ENCODE measurements at regions not wholly inside any gene's neighbourhood (a gene's known extent, or its start where the extent isn't known, plus 50 kb on each side); places are given as distances from the start of the nearest gene placed in this dataset.

GRCh38 chr14:95386536-95387095 lies 66.9 kb upstream of the CLMN start:
- ChIA-PET CTCF (no interaction called here), RAD21 (ENCODE audit: unreplicated experiment) (no interaction called here), POLR2A (no interaction called here), SMC1A (ENCODE audit: uncharacterized antibody, unreplicated experiment) (interaction anchor here (0.6 kb wide), 1 partner anchor 1461 kb away, joined by 3 read pairs; no protein-coding TSS in a partner anchor)
- Histone ChIP-seq H3K27me3 (replicated peaks in 1 of 2; ENCODE audit: control insufficient read depth in 2 of 2, insufficient read depth in 2 of 2, low read length in 1 of 2) (no peaks in the 10 kb centered on the region; a peak in 1 of 4 replicates), H3K4me3 (no peak overlapping the region), H3K4me1 (ENCODE audit: control insufficient read depth, insufficient read depth, low read length) (no peaks in the 10 kb centered on the region), H3K4me2 (ENCODE audit: control insufficient read depth, insufficient read depth) (no peak overlapping the region), H2AFZ (ENCODE audit: control insufficient read depth, low read depth, low read length) (no peak overlapping the region), H3K36me3 (ENCODE audit: control insufficient read depth in 2 of 2, insufficient read depth in 2 of 2, low read length in 1 of 2) (no peaks in the 10 kb centered on the region), H3K9ac (ENCODE audit: control insufficient read depth, insufficient read depth, low read length) (no peak overlapping the region), H3K27ac (ENCODE audit: control insufficient read depth, insufficient read depth) (no peak overlapping the region), H4K20me1 (ENCODE audit: control insufficient read depth, insufficient read depth) (no peaks in the 10 kb centered on the region), H3K9me3 (replicated peaks; ENCODE audit: control insufficient read depth, insufficient read depth, low read length) (no peaks in the 10 kb centered on the region), H3K79me2 (ENCODE audit: control insufficient read depth, insufficient read depth, low read length) (no peaks in the 10 kb centered on the region)
- intact Hi-C loops (cut with micrococcal nuclease; ENCODE audit: unreplicated experiment) (no loop called here), in situ Hi-C loops (cut with MboI) (loop anchor here (25.0 kb wide), 1 partner anchor 699 kb away; no protein-coding TSS in a partner anchor)
- DNase-seq (ENCODE audit: low read depth, low spot score) (no peak), FAIRE-seq (no peak), ATAC-seq (no peak)
- 49% methylated on average over 6 of the region's 6 CpGs for WGBS (ENCODE audit: insufficient coverage, insufficient replicate concordance, low lambda C conversion rate, missing lambda C conversion rate)
- TF ChIP-seq TARDBP (IDR thresholded peaks at IDR 0.05; ENCODE audit: borderline replicate concordance), result no peak
- TF ChIP-seq CHD2 (IDR thresholded peaks at IDR 0.05; ENCODE audit: borderline replicate concordance, low read depth, low read length), result no peak
- no peak for TF ChIP-seq NKRF (conservative IDR thresholded peaks at IDR 0.05)
- no peak for TF ChIP-seq CREM (IDR thresholded peaks at IDR 0.05; ENCODE audit: low read depth)
- no peak for TF ChIP-seq STAT3 (IDR thresholded peaks at IDR 0.05; ENCODE audit: low read depth, low read length)
- TF ChIP-seq ZZZ3 (IDR thresholded peaks at IDR 0.05; ENCODE audit: control insufficient read depth, insufficient read length, low read depth), result no peak
- no peak for TF ChIP-seq CEBPB (IDR thresholded peaks at IDR 0.05; ENCODE audit: borderline replicate concordance in 1 of 2, low read depth in 2 of 2, low read length in 2 of 2)
- TF ChIP-seq SIX5 (IDR thresholded peaks at IDR 0.05; ENCODE audit: low read depth, low read length, severe bottlenecking), result no peak
- TF ChIP-seq RAD21 (IDR thresholded peaks at IDR 0.05; ENCODE audit: insufficient read depth, low read depth, low read length), result no peak
- BruUV-seq (replicated peaks), result no TSS peak

Measured in GM12878 (cell line).